ENCODE measurements at regions not wholly inside any gene's neighbourhood (a gene's known extent, or its start where the extent isn't known, plus 50 kb on each side); places are given as distances from the start of the nearest gene placed in this dataset.

- Histone ChIP-seq H3K4me3 (ENCODE audit: low read length in 3 of 3) (no peak overlapping the region), H3K4me1 (ENCODE audit: control insufficient read depth in 2 of 3, insufficient read depth in 2 of 3, low read depth in 1 of 3, low read length in 3 of 3) (no peaks in the 10 kb centered on the region), H3K36me3 (ENCODE audit: control insufficient read depth in 2 of 3, insufficient read depth in 3 of 3, low read length in 3 of 3) (no peaks in the 10 kb centered on the region), H3K27me3 (ENCODE audit: control insufficient read depth, insufficient read depth, low read length) (no peaks in the 10 kb centered on the region), H3K27ac (ENCODE audit: low read depth in 2 of 2, low read length in 2 of 2) (no peak overlapping the region), H3K9me3 (ENCODE audit: control insufficient read depth in 2 of 3, insufficient read depth in 1 of 3, low read length in 3 of 3) (no peaks in the 10 kb centered on the region), H3K9ac (ENCODE audit: low read length in 3 of 3) (no peak overlapping the region)
- DNase-seq (no peak), FAIRE-seq (no peak)
- TF ChIP-seq CTCF (IDR thresholded peaks at IDR 0.05; ENCODE audit: borderline replicate concordance, extremely low read depth, insufficient read depth), result no peak
- intact Hi-C loops (cut with DNase I), result no loop called here
These were observed 53.6 kb upstream of the DPT start for GRCh38 chr1:168782559-168783116.

- H3K36me3 ChIP-seq (ENCODE audit: control insufficient read depth in 2 of 3, insufficient read depth in 3 of 3, low read length in 3 of 3), result no peaks in the 10 kb centered on the region
- intact Hi-C loops (cut with DNase I), result no loop called here
- no peak overlapping the region for H3K9ac ChIP-seq (ENCODE audit: low read length in 3 of 3)
- no peak overlapping the region for H3K4me3 ChIP-seq (ENCODE audit: low read length in 3 of 3)
- H3K27ac ChIP-seq (ENCODE audit: low read depth in 2 of 2, low read length in 2 of 2), result no peak overlapping the region
- no peak for TF ChIP-seq CTCF (IDR thresholded peaks at IDR 0.05; ENCODE audit: borderline replicate concordance, extremely low read depth, insufficient read depth)
- no peaks in the 10 kb centered on the region for H3K4me1 ChIP-seq (ENCODE audit: control insufficient read depth in 2 of 3, insufficient read depth in 2 of 3, low read depth in 1 of 3, low read length in 3 of 3)
- H3K9me3 ChIP-seq (ENCODE audit: control insufficient read depth in 2 of 3, insufficient read depth in 1 of 3, low read length in 3 of 3), result no peaks in the 10 kb centered on the region
- H3K27me3 ChIP-seq (ENCODE audit: control insufficient read depth, insufficient read depth, low read length), result no peaks in the 10 kb centered on the region
- DNase-seq (peak in 1 of 5 donors; percentile 16), FAIRE-seq (no peak)
These were observed 54.6 kb upstream of the DPT start for GRCh38 chr1:168783458-168784210.

- Histone ChIP-seq H3K9me3 (ENCODE audit: control insufficient read depth in 2 of 3, insufficient read depth in 1 of 3, low read length in 3 of 3) (no peaks in the 10 kb centered on the region), H3K27me3 (ENCODE audit: control insufficient read depth, insufficient read depth, low read length) (no peaks in the 10 kb centered on the region), H3K36me3 (ENCODE audit: control insufficient read depth in 2 of 3, insufficient read depth in 3 of 3, low read length in 3 of 3) (no peaks in the 10 kb centered on the region), H3K4me3 (ENCODE audit: low read length in 3 of 3) (no peak overlapping the region), H3K4me1 (ENCODE audit: control insufficient read depth in 2 of 3, insufficient read depth in 2 of 3, low read depth in 1 of 3, low read length in 3 of 3) (no peaks in the 10 kb centered on the region), H3K27ac (ENCODE audit: low read depth in 2 of 2, low read length in 2 of 2) (no peak overlapping the region), H3K9ac (ENCODE audit: low read length in 3 of 3) (no peak overlapping the region)
- intact Hi-C loops (cut with DNase I), result no loop called here
- FAIRE-seq (no peak), DNase-seq (no peak)
- TF ChIP-seq CTCF (IDR thresholded peaks at IDR 0.05; ENCODE audit: borderline replicate concordance, extremely low read depth, insufficient read depth), result no peak
These were observed 57.7 kb upstream of the DPT start for GRCh38 chr1:168786476-168787330.

Measured in kidney (tissue), 13 donors.